Astrocyte (in vitro differentiated cells and primary cell): ENCODE measurements at regions not wholly inside any gene's neighbourhood (a gene's known extent, or its start where the extent isn't known, plus 50 kb on each side); places are given as distances from the start of the nearest gene placed in this dataset.

Source experiments
- DNase-seq: peaks from one replicate; pipeline ENCODE4 v3.0.0-alpha.2; 2010; ENCODE audit warnings: low read depth
- FAIRE-seq: peaks from 2 replicates; lab custom pipeline; 2011; peaks lifted over from hg19 to GRCh38; lab: Jason Lieb, UNC
- H2AFZ ChIP-seq: 2 replicates; pipeline ENCODE4 v1.6.0; 2012; ENCODE audit warnings: low read depth, low read length, inconsistent platforms
- H3K27ac ChIP-seq: 2 replicates; pipeline ENCODE4 v1.5.1; 2011; ENCODE audit warnings: low read depth, low read length, inconsistent platforms
- H3K27me3 ChIP-seq: 2 replicates; pipeline ENCODE4 v1.6.0; 2011; ENCODE audit warnings: low read length, inconsistent platforms; ENCODE audit not compliant: insufficient read depth
- H3K36me3 ChIP-seq: 2 replicates; pipeline ENCODE4 v1.5.1; 2011; ENCODE audit warnings: low read length, inconsistent platforms; ENCODE audit not compliant: insufficient read depth
- H3K4me1 ChIP-seq: 2 replicates; pipeline ENCODE4 v1.5.1; 2011; ENCODE audit warnings: low read length, inconsistent platforms; ENCODE audit not compliant: insufficient read depth
- H3K4me2 ChIP-seq: 2 replicates; pipeline ENCODE4 v1.6.0; 2012; ENCODE audit warnings: low read length, inconsistent platforms
- H3K4me3 ChIP-seq: 2 replicates; pipeline ENCODE4 v1.5.1; 2011; ENCODE audit warnings: low read depth, mild to moderate bottlenecking, low read length, inconsistent platforms; ENCODE audit not compliant: insufficient read depth
- H3K79me2 ChIP-seq: 2 replicates; pipeline ENCODE4 v1.6.0; 2012; ENCODE audit warnings: mild to moderate bottlenecking, low read length, inconsistent platforms; ENCODE audit not compliant: insufficient read depth
- H3K9ac ChIP-seq: 2 replicates; pipeline ENCODE4 v1.6.0; 2012; ENCODE audit warnings: mild to moderate bottlenecking, low read length, inconsistent platforms
- H3K9me3 ChIP-seq: 2 replicates; pipeline ENCODE4 v1.5.1; 2012; ENCODE audit warnings: low read depth, mild to moderate bottlenecking, low read length, inconsistent platforms; ENCODE audit not compliant: insufficient read depth
- H4K20me1 ChIP-seq: 2 replicates; pipeline ENCODE4 v1.6.0; 2012; ENCODE audit warnings: low read length, inconsistent platforms; ENCODE audit not compliant: insufficient read depth
- H3K27ac Mint-ChIP-seq: one replicate; pipeline ENCODE4 v1.8.0; 2021; ENCODE audit warnings: mild to moderate bottlenecking, mixed read lengths; ENCODE audit not compliant: unreplicated experiment
- H3K27me3 Mint-ChIP-seq: one replicate; pipeline ENCODE4 v1.8.0; 2021; ENCODE audit warnings: low read depth, mixed read lengths; ENCODE audit not compliant: unreplicated experiment
- H3K36me3 Mint-ChIP-seq: one replicate; pipeline ENCODE4 v1.8.0; 2021; ENCODE audit warnings: low read depth, mixed read lengths; ENCODE audit not compliant: unreplicated experiment
- H3K4me1 Mint-ChIP-seq: one replicate; pipeline ENCODE4 v1.8.0; 2021; ENCODE audit warnings: low read depth, mixed read lengths; ENCODE audit not compliant: unreplicated experiment
- H3K4me3 Mint-ChIP-seq: one replicate; pipeline ENCODE4 v1.8.0; 2021; ENCODE audit warnings: mild to moderate bottlenecking, moderate library complexity, mixed read lengths; ENCODE audit not compliant: unreplicated experiment
- H3K9me3 Mint-ChIP-seq: one replicate; pipeline ENCODE4 v1.8.0; 2021; ENCODE audit warnings: mild to moderate bottlenecking, mixed read lengths; ENCODE audit not compliant: unreplicated experiment
- CTCF ChIP-seq: IDR thresholded peaks from 2 replicates; pipeline ENCODE4 v1.5.1; 2011; ENCODE audit warnings: low read depth, mild to moderate bottlenecking, inconsistent platforms, low read length, moderate library complexity; ENCODE audit not compliant: insufficient read depth
- EZH2 ChIP-seq: IDR thresholded peaks from 2 replicates; pipeline ENCODE4 v1.6.1; 2012; ENCODE audit warnings: mild to moderate bottlenecking, low read length, inconsistent platforms; ENCODE audit not compliant: insufficient read depth

DNA sequence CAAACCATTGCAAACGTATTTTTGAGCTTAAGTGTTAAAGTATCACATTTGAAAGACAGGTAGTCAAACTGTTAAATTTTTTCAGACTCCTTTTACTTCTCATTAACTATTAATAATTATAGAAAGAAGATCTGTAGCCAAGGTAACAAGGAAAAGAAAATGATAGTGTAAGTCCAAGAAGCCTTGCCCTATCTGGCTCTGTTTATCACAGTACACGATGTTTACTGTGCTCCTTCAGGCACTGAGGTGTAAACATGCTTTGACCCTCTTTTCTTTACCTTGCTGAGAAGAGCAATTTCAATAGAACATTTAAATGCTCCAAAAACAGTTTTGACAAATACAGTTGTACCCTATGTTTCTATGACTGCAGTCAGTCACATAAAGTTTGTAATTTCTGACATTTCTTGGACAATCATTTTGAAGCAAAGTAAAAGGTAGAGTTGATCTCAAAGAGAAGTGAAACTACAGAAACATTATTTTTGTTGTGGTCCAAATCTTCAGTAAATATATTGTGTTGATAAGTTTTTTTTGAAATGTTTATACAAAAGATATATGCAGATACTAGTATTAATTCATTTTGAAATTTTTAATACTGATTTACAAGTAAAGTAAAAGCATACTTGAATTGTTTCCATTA, 152.6 kb upstream of the KYNU start:
- no peaks in the 10 kb centered on the region for H3K4me1 Mint-ChIP-seq

DNA sequence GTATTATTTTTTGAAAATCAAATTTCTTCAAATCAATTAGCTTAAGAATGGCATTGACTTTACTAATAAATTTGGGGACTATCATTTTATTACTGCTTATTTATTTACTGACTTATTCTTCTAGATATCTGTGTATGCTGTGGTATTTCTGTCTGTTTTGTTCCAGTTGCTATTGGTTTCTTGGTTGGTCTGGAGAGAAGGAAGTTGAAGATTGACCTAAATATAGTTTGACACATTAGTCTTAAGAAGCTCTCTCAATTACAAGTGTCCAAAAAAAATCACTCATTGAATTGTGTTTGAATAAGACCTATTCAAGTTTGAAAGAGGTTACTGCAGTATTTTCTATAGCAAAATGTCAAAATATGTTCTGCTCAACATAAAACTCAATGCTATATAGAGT, 153.3 kb upstream of the KYNU start:
- Mint-ChIP-seq H3K9me3 (peaks cover under 1% of the 10 kb centered on the region), H3K27me3 (no peaks in the 10 kb centered on the region), H3K27ac (no peak overlapping the region), H3K36me3 (no peaks in the 10 kb centered on the region), H3K4me3 (no peak overlapping the region), H3K4me1 (no peaks in the 10 kb centered on the region)
- Histone ChIP-seq H3K36me3 (no peaks in the 10 kb centered on the region), H4K20me1 (no peaks in the 10 kb centered on the region), H3K4me1 (no peaks in the 10 kb centered on the region), H3K9me3 (no peaks in the 10 kb centered on the region), H3K4me3 (no peak overlapping the region), H3K4me2 (no peak overlapping the region), H2AFZ (no peak overlapping the region), H3K27me3 (no peaks in the 10 kb centered on the region), H3K79me2 (no peaks in the 10 kb centered on the region), H3K27ac (no peak overlapping the region), H3K9ac (no peak overlapping the region)
- FAIRE-seq, result no peak
- TF ChIP-seq CTCF, result no peak
- TF ChIP-seq EZH2, result no peak
- DNase-seq, result no peak

More for the DNA sequence above, 152.6 kb upstream of the KYNU start:
- H3K36me3 ChIP-seq, result no peaks in the 10 kb centered on the region
- no peaks in the 10 kb centered on the region for H3K36me3 Mint-ChIP-seq
- H2AFZ ChIP-seq, result no peak overlapping the region
- FAIRE-seq (no peak), DNase-seq (no peak)
- H3K9me3 ChIP-seq, result no peaks in the 10 kb centered on the region
- H4K20me1 ChIP-seq, result no peaks in the 10 kb centered on the region
- no peak overlapping the region for H3K27ac Mint-ChIP-seq
- no peaks in the 10 kb centered on the region for H3K27me3 Mint-ChIP-seq
- peaks cover 3% of the 10 kb centered on the region for H3K9me3 Mint-ChIP-seq
- no peak overlapping the region for H3K4me2 ChIP-seq
- H3K79me2 ChIP-seq, result no peaks in the 10 kb centered on the region
- no peak overlapping the region for H3K27ac ChIP-seq
- TF ChIP-seq CTCF (no peak), EZH2 (no peak)
- H3K9ac ChIP-seq, result no peak overlapping the region
- H3K27me3 ChIP-seq, result no peaks in the 10 kb centered on the region
- no peaks in the 10 kb centered on the region for H3K4me1 ChIP-seq
- no peak overlapping the region for H3K4me3 ChIP-seq
- no peak overlapping the region for H3K4me3 Mint-ChIP-seq

DNA sequence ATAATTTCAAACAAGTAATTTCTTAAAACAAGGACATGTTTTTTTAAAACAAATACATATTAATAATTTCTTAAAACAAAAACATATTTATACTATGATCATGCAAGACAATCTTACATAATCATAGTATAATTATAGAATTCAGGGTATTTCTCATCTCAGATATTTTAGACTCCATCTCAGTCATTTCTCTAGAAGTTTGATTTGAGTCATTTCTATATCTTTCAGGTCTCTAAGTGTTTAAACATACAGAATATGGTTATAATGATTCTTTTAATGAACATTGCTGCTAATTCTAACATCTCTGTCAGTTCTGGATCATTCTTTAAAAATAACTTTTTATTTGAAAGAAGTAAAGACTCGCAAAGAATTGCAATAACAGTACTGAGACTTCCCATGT, 154.2 kb upstream of the KYNU start:
- no peaks in the 10 kb centered on the region for H3K36me3 Mint-ChIP-seq
- TF ChIP-seq EZH2 (no peak), CTCF (no peak)
- FAIRE-seq, result no peak
- no peaks in the 10 kb centered on the region for H4K20me1 ChIP-seq
- H3K4me3 ChIP-seq, result no peak overlapping the region
- no peaks in the 10 kb centered on the region for H3K9me3 ChIP-seq
- H2AFZ ChIP-seq, result no peak overlapping the region
- H3K79me2 ChIP-seq, result no peaks in the 10 kb centered on the region
- H3K27me3 ChIP-seq, result no peaks in the 10 kb centered on the region
- H3K27ac Mint-ChIP-seq, result no peak overlapping the region
- H3K27me3 Mint-ChIP-seq, result no peaks in the 10 kb centered on the region
- H3K4me1 ChIP-seq, result no peaks in the 10 kb centered on the region
- H3K27ac ChIP-seq, result no peak overlapping the region
- no peaks in the 10 kb centered on the region for H3K9me3 Mint-ChIP-seq
- no peak overlapping the region for H3K4me2 ChIP-seq
- no peak for DNase-seq
- H3K4me1 Mint-ChIP-seq, result no peaks in the 10 kb centered on the region
- H3K9ac ChIP-seq, result no peak overlapping the region
- no peak overlapping the region for H3K4me3 Mint-ChIP-seq
- no peaks in the 10 kb centered on the region for H3K36me3 ChIP-seq
